Heart left ventricle (tissue), 16 donors: ENCODE measurements at regions not wholly inside any gene's neighbourhood (a gene's known extent, or its start where the extent isn't known, plus 50 kb on each side); places are given as distances from the start of the nearest gene placed in this dataset.

Experiments
- ATAC-seq, 4 donors: fragments of 200-7000 bp; cut with Tn5 transposase; one replicate each; pipeline ENCODE4 v1.9.1; 2020 to 2022; ENCODE audit warnings: moderate library complexity in 4 of 4, mild to moderate bottlenecking in 3 of 4, moderate number of reproducible peaks in 1 of 4
- DNase-seq, 5 donors: peaks; one replicate each; pipeline ENCODE4 v3.0.0-alpha.2; 2020
- H3K27ac ChIP-seq, 12 donors: fragments of 200-600 bp; sonication (generic) in 4 of 12; one replicate each; pipeline versions ENCODE4 v1.5.0 to v1.8.0; 2016 to 2022; ENCODE audit warnings: mild to moderate bottlenecking in 2 of 12
- H3K27me3 ChIP-seq, 9 donors: fragments of 200-600 bp; sonication (generic) in 2 of 9; one replicate each; pipeline versions ENCODE4 v1.5.1 to v1.8.0; 2016 to 2022; ENCODE audit warnings: mild to moderate bottlenecking in 3 of 9
- H3K36me3 ChIP-seq, 9 donors: fragments of 200-600 bp; sonication (generic) in 2 of 9; one replicate each; pipeline versions ENCODE4 v1.5.0 to v1.8.0; 2018 to 2022; ENCODE audit warnings: mild to moderate bottlenecking in 2 of 9
- H3K4me1 ChIP-seq, 12 donors: fragments of 200-600 bp; sonication (generic) in 4 of 12; one replicate each; pipeline versions ENCODE4 v1.5.0 to v1.8.0; 2016 to 2022; ENCODE audit warnings: mild to moderate bottlenecking in 3 of 12
- H3K4me3 ChIP-seq, 12 donors: fragments of 200-600 bp; sonication (generic) in 4 of 12; one replicate each; pipeline versions ENCODE4 v1.5.0 to v1.8.0; 2017 to 2022; ENCODE audit warnings: mild to moderate bottlenecking in 9 of 12, moderate library complexity in 4 of 12
- H3K9me3 ChIP-seq, 12 donors: fragments of 200-600 bp; sonication (generic) in 4 of 12; one replicate each; pipeline versions ENCODE4 v1.5.0 to v1.8.0; 2016 to 2022; ENCODE audit warnings: mild to moderate bottlenecking in 1 of 12
- CTCF ChIP-seq, 12 donors: fragments of 200-600 bp; sonication (generic) in 4 of 12; IDR thresholded peaks; one replicate each; pipeline versions ENCODE4 v1.5.0 to v1.8.0; 2018 to 2022; ENCODE audit warnings: antibody characterized with exemption in 12 of 12, mild to moderate bottlenecking in 5 of 12
- POLR2A ChIP-seq, 2 donors: fragments of 450-650 bp; IDR thresholded peaks; one replicate each; pipeline ENCODE4 v1.6.1; 2017; ENCODE audit warnings: antibody characterized with exemption in 2 of 2, mild to moderate bottlenecking in 2 of 2, moderate library complexity in 2 of 2
- WGBS, 4 donors: extraction: QIAGEN DNeasy Blood & Tissue Kit in 2 of 4; methylation state at CpG; one replicate each; pipeline versions ENCODE4 v1.1.5 to v1.1.7; 2013 to 2018; 5-methylcytosine and 5-hydroxymethylcytosine counted together
- intact Hi-C, 10 donors: fragments of 100-400 bp; cut with DNase I; formaldehyde crosslinking; loops; one replicate each; pipeline versions ENCODE4 v1.11.1 to v1.14.2; 2022
- donor health status: ischemic (EF 13 %, LVEDD 7.1; RV severe dilation, severe dysfunction).
- donor health status: healthy with polysubstance abuse.
- donor health status: DM: no; HTN: yes; CAD: no.
- donor health status: DM: no; HTN: no; CAD: no.
- donor health status: ischemic (EF 25% LVEDD 6.9; RV normal size, moderate dysfunction).
- donor health status: ischemic (EF 25% LVEDD 5.7; RV mildly dilated, moderate dysfunction).
- donor health status: healthy.
- donor health status: DM: yes; HTN: yes; CAD: no.
- donor health status: ischemic (EF 35%, LVEDD 5.7; RV mildly dilated, moderate dysfunction).
- donor health status: nonischemic (EF 11% LVEDD 7.7; RV severe dilation, severe dysfunction).
- donor health status: DM: yes; HTN: yes; CAD: no.
- donor health status: PGD.
- donor health status: ischemic (EF 29% LVEDD 5.4; RV normal size, mild dysfunction).
- donor health status: nonischemic (EF 23%, LVEDD 6.1; RV moderate dilation, normal function).

GRCh38 chr4:160129439-160129838 is 1026.6 kb downstream of the RAPGEF2 start:
- WGBS, 4 donors, result 56 to 72% (median 69%) methylated on average over 2 of the region's 2 CpGs
- intact Hi-C loops, result no loop called here
- Histone ChIP-seq H3K27ac (no peak overlapping the region), H3K4me3 (no peak overlapping the region), H3K9me3 (peaks cover 0 to 35% (median 18%) of the 10 kb centered on the region in 12 donors), H3K4me1 (no peaks in the 10 kb centered on the region), H3K36me3 (no peaks in the 10 kb centered on the region), H3K27me3 (no peaks in the 10 kb centered on the region)
- TF ChIP-seq CTCF (IDR thresholded peaks at IDR 0.05) (no peak), POLR2A (IDR thresholded peaks at IDR 0.05) (no peak)
- DNase-seq, result no peak
- ATAC-seq, result no peak

GRCh38 chr4:160136021-160136420 is 1033.1 kb downstream of the RAPGEF2 start:
- H3K9me3 ChIP-seq, result peaks cover 0 to 27% (median 18%) of the 10 kb centered on the region in 12 donors
- H3K27me3 ChIP-seq, result no peaks in the 10 kb centered on the region
- no peak overlapping the region for H3K27ac ChIP-seq
- intact Hi-C loops, result no loop called here
- H3K4me3 ChIP-seq, result no peak overlapping the region
- TF ChIP-seq CTCF (IDR thresholded peaks at IDR 0.05), result no peak
- no peak for TF ChIP-seq POLR2A (IDR thresholded peaks at IDR 0.05)
- H3K36me3 ChIP-seq, result no peaks in the 10 kb centered on the region
- ATAC-seq (no peak), DNase-seq (no peak)
- WGBS, 4 donors, result 70 to 81% (median 75%) methylated on average over 2 of the region's 2 CpGs
- H3K4me1 ChIP-seq, result no peaks in the 10 kb centered on the region

- DNase-seq (no peak), ATAC-seq (no peak)
- Histone ChIP-seq H3K27me3 (no peaks in the 10 kb centered on the region), H3K4me3 (no peak overlapping the region), H3K9me3 (no peaks in the 10 kb centered on the region), H3K36me3 (no peaks in the 10 kb centered on the region), H3K4me1 (no peaks in the 10 kb centered on the region), H3K27ac (no peak overlapping the region)
- no peak for TF ChIP-seq CTCF (IDR thresholded peaks at IDR 0.05)
- no peak for TF ChIP-seq POLR2A (IDR thresholded peaks at IDR 0.05)
- intact Hi-C loops, result no loop called here
Observed at GRCh38 chr4:160141206-160141605, 1038.3 kb downstream of the RAPGEF2 start.

- DNase-seq, result no peak
- intact Hi-C loops, result no loop called here
- Histone ChIP-seq H3K4me3 (no peak overlapping the region), H3K36me3 (no peaks in the 10 kb centered on the region), H3K9me3 (no peaks in the 10 kb centered on the region), H3K27ac (no peak overlapping the region), H3K27me3 (no peaks in the 10 kb centered on the region), H3K4me1 (no peaks in the 10 kb centered on the region)
- ATAC-seq, result no peak
- 53 to 64% (median 55%) methylated on average over 2 of the region's 2 CpGs for WGBS, 4 donors
- TF ChIP-seq CTCF (IDR thresholded peaks at IDR 0.05), result no peak
Observed at GRCh38 chr4:160142579-160142978, 1039.7 kb downstream of the RAPGEF2 start.
